OCI-LY7 (cell line): ENCODE measurements at regions not wholly inside any gene's neighbourhood (a gene's known extent, or its start where the extent isn't known, plus 50 kb on each side); places are given as distances from the start of the nearest gene placed in this dataset.

Experiments
- BruUV-seq: library from RNA; stranded (reverse); fragments of 400-500 nt; replicated peaks from 2 replicates; lab custom pipeline; 2021; lab: Mats Ljungman, UMichigan
- CTCF ChIA-PET: fragments of 300-600 bp; sonication (Branson Sonifier 250); formaldehyde crosslinking; loops from one replicate; lab custom pipeline; 2022; ENCODE audit warnings: antibody characterized with exemption; ENCODE audit not compliant: unreplicated experiment; lab: Charles Lee
- POLR2A ChIA-PET: fragments of 300-600 bp; sonication (Branson Sonifier 250); formaldehyde crosslinking; loops from one replicate; lab custom pipeline; 2022; ENCODE audit warnings: antibody characterized with exemption; lab: Charles Lee
- DNase-seq: peaks from one replicate; pipeline ENCODE4 v3.0.0-alpha.2; 2015; ENCODE audit warnings: low spot score
- H2AFZ ChIP-seq: fragments of 200-600 bp; sonication (generic), shearing (Covaris generic); 2 replicates; pipeline ENCODE4 v1.6.1; 2014; ENCODE audit warnings: mild to moderate bottlenecking, antibody characterized with exemption, low read length, moderate library complexity
- H3K27ac ChIP-seq: fragments of 200-600 bp; sonication (generic); 2 replicates; pipeline ENCODE4 v1.5.1; 2014; ENCODE audit warnings: mixed run types, low read depth, mild to moderate bottlenecking, moderate library complexity, low read length, inconsistent platforms; ENCODE audit not compliant: poor library complexity, severe bottlenecking
- H3K36me3 ChIP-seq: fragments of 200-600 bp; sonication (generic); 2 replicates; pipeline ENCODE4 v1.6.1; 2014; ENCODE audit warnings: mild to moderate bottlenecking, antibody characterized with exemption, low read length, moderate library complexity, mixed read lengths; ENCODE audit not compliant: insufficient read depth
- H3K4me1 ChIP-seq: fragments of 200-600 bp; sonication (generic); 2 replicates; pipeline ENCODE4 v1.5.1; 2014; ENCODE audit warnings: mild to moderate bottlenecking, low read length; ENCODE audit not compliant: insufficient read depth, poor library complexity, severe bottlenecking
- H3K4me2 ChIP-seq: fragments of 200-600 bp; sonication (generic); 2 replicates; pipeline ENCODE4 v1.6.1; 2014; ENCODE audit warnings: mild to moderate bottlenecking, low read length
- H3K4me3 ChIP-seq: fragments of 200-600 bp; sonication (generic); 2 replicates; pipeline ENCODE4 v1.5.1; 2014; ENCODE audit warnings: mild to moderate bottlenecking, low read depth, low read length; ENCODE audit not compliant: poor library complexity, severe bottlenecking
- H3K79me2 ChIP-seq: fragments of 200-600 bp; sonication (generic); 2 replicates; pipeline ENCODE4 v1.6.1; 2016; ENCODE audit warnings: low read depth, mild to moderate bottlenecking, low read length, moderate library complexity, mixed read lengths; ENCODE audit not compliant: insufficient read depth
- H3K9me2 ChIP-seq: fragments of 200-600 bp; sonication (generic); 2 replicates; pipeline ENCODE4 v1.6.1; 2016; ENCODE audit warnings: mild to moderate bottlenecking, low read length, mixed read lengths; ENCODE audit not compliant: insufficient read depth
- H3K9me3 ChIP-seq: fragments of 200-600 bp; sonication (generic); 2 replicates; pipeline ENCODE4 v1.6.1; 2014; ENCODE audit warnings: mild to moderate bottlenecking, mixed run types, low read length, mixed read lengths
- H4K20me1 ChIP-seq: fragments of 200-600 bp; sonication (generic); 2 replicates; pipeline ENCODE4 v1.6.1; 2014; ENCODE audit warnings: mild to moderate bottlenecking, antibody characterized with exemption, low read length, moderate library complexity, mixed read lengths; ENCODE audit not compliant: insufficient read depth
- CTCF ChIP-seq: fragments of 200-600 bp; sonication (generic); conservative IDR thresholded peaks from 2 replicates; pipeline ENCODE4 v1.5.1; 2014; ENCODE audit warnings: mild to moderate bottlenecking, antibody characterized with exemption, low read length, moderate library complexity, mixed read lengths
- EZH2phosphoT487 ChIP-seq: fragments of 200-600 bp; sonication (generic); IDR thresholded peaks from 2 replicates; pipeline ENCODE4 v1.6.1; 2018; ENCODE audit warnings: low read depth, borderline replicate concordance, mild to moderate bottlenecking, mixed run types, antibody characterized with exemption, low read length, moderate library complexity, mixed read lengths
- intact Hi-C: fragments of 100-400 bp; cut with micrococcal nuclease; formaldehyde crosslinking; loops from one replicate; pipeline ENCODE4 v1.10.0; 2022; ENCODE audit not compliant: unreplicated experiment

GRCh38 chr10:121154846-121155245 is 303.7 kb downstream of the WDR11 start:
- POLR2A ChIA-PET: no interaction called here
- BruUV-seq: no TSS peak
- intact Hi-C loops: no loop called here

GRCh38 chr10:121155742-121156474 is 304.7 kb downstream of the WDR11 start:
- no peak for TF ChIP-seq EZH2phosphoT487
- no peak for TF ChIP-seq CTCF

More at GRCh38 chr10:121154846-121155245, 303.7 kb downstream of the WDR11 start:
- CTCF ChIA-PET: no interaction called here
- DNase-seq: no peak
- no peak overlapping the region for H3K4me2 ChIP-seq
- H3K27ac ChIP-seq: no peak overlapping the region
- no peaks in the 10 kb centered on the region for H3K79me2 ChIP-seq
- H4K20me1 ChIP-seq: no peaks in the 10 kb centered on the region
- no peaks in the 10 kb centered on the region for H3K9me3 ChIP-seq
- H3K4me3 ChIP-seq: no peak overlapping the region
- no peaks in the 10 kb centered on the region for H3K4me1 ChIP-seq
- no peak overlapping the region for H2AFZ ChIP-seq
- H3K36me3 ChIP-seq: no peaks in the 10 kb centered on the region
- no peak for TF ChIP-seq EZH2phosphoT487
- no peak for TF ChIP-seq CTCF
- no peaks in the 10 kb centered on the region for H3K9me2 ChIP-seq

GRCh38 chr10:121157998-121158397 is 306.8 kb downstream of the WDR11 start:
- BruUV-seq: no TSS peak
- no peak overlapping the region for H2AFZ ChIP-seq
- no peaks in the 10 kb centered on the region for H4K20me1 ChIP-seq
- intact Hi-C loops: no loop called here
- H3K9me3 ChIP-seq: no peaks in the 10 kb centered on the region
- POLR2A ChIA-PET: interaction anchor here (1.2 kb wide), 1 partner anchor 15 kb away, joined by 3 read pairs; no protein-coding TSS in a partner anchor
- no peak overlapping the region for H3K4me2 ChIP-seq
- H3K4me3 ChIP-seq: no peak overlapping the region
- TF ChIP-seq CTCF: no peak
- TF ChIP-seq EZH2phosphoT487: no peak
- H3K79me2 ChIP-seq: no peaks in the 10 kb centered on the region
- no peak overlapping the region for H3K27ac ChIP-seq
- H3K36me3 ChIP-seq: no peaks in the 10 kb centered on the region
- no peak for DNase-seq
- CTCF ChIA-PET: no interaction called here
- no peaks in the 10 kb centered on the region for H3K4me1 ChIP-seq
- no peaks in the 10 kb centered on the region for H3K9me2 ChIP-seq

More at GRCh38 chr10:121155742-121156474, 304.7 kb downstream of the WDR11 start:
- H3K9me3 ChIP-seq: no peaks in the 10 kb centered on the region
- H3K79me2 ChIP-seq: no peaks in the 10 kb centered on the region
- no peaks in the 10 kb centered on the region for H3K4me1 ChIP-seq
- no peaks in the 10 kb centered on the region for H4K20me1 ChIP-seq
- BruUV-seq: no TSS peak
- H2AFZ ChIP-seq: no peak overlapping the region
- ChIA-PET CTCF (no interaction called here), POLR2A (no interaction called here)
- no peak overlapping the region for H3K4me3 ChIP-seq
- H3K27ac ChIP-seq: no peak overlapping the region
- intact Hi-C loops: no loop called here
- DNase-seq: no peak
- no peaks in the 10 kb centered on the region for H3K9me2 ChIP-seq
- H3K4me2 ChIP-seq: no peak overlapping the region
- no peaks in the 10 kb centered on the region for H3K36me3 ChIP-seq
